ENCODE measurements at regions not wholly inside any gene's neighbourhood (a gene's known extent, or its start where the extent isn't known, plus 50 kb on each side); places are given as distances from the start of the nearest gene placed in this dataset.

GRCh38 chr20:48165401-48165685, 380.1 kb upstream of the SULF2 start:
- Mint-ChIP-seq H3K4me3 (ENCODE audit: low read depth) (no peak overlapping the region), H3K27ac (no peak overlapping the region), H3K9me3 (ENCODE audit: low read depth) (no peaks in the 10 kb centered on the region)

GRCh38 chr20:48164566-48165400, 379.5 kb upstream of the SULF2 start:
- no peaks in the 10 kb centered on the region for H3K36me3 Mint-ChIP-seq (ENCODE audit: insufficient read depth)
- no peak overlapping the region for H3K27ac Mint-ChIP-seq
- H3K9me3 Mint-ChIP-seq (ENCODE audit: low read depth) = no peaks in the 10 kb centered on the region
- peaks cover 7% of the 10 kb centered on the region for H3K27me3 Mint-ChIP-seq
- no peak for TF ChIP-seq CTCF (IDR thresholded peaks at IDR 0.05; ENCODE audit: unreplicated experiment)
- DNase-seq (ENCODE audit: low spot score, unreplicated experiment) = no peak
- H3K4me1 Mint-ChIP-seq (ENCODE audit: low read depth) = peaks cover 5% of the 10 kb centered on the region
- no peak overlapping the region for H3K4me3 Mint-ChIP-seq (ENCODE audit: low read depth)

More at GRCh38 chr20:48165401-48165685, 380.1 kb upstream of the SULF2 start:
- peaks cover 9% of the 10 kb centered on the region for H3K27me3 Mint-ChIP-seq
- peaks cover 5% of the 10 kb centered on the region for H3K4me1 Mint-ChIP-seq (ENCODE audit: low read depth)
- no peak for DNase-seq (ENCODE audit: low spot score, unreplicated experiment)
- TF ChIP-seq CTCF (IDR thresholded peaks at IDR 0.05; ENCODE audit: unreplicated experiment) = no peak
- no peaks in the 10 kb centered on the region for H3K36me3 Mint-ChIP-seq (ENCODE audit: insufficient read depth)

GRCh38 chr20:48164034-48164433, 378.8 kb upstream of the SULF2 start:
- Mint-ChIP-seq H3K36me3 (ENCODE audit: insufficient read depth) (no peaks in the 10 kb centered on the region), H3K4me1 (ENCODE audit: low read depth) (peaks cover 5% of the 10 kb centered on the region), H3K9me3 (ENCODE audit: low read depth) (no peaks in the 10 kb centered on the region), H3K4me3 (ENCODE audit: low read depth) (no peak overlapping the region), H3K27me3 (peaks cover 4% of the 10 kb centered on the region), H3K27ac (no peak overlapping the region)
- no peak for DNase-seq (ENCODE audit: low spot score, unreplicated experiment)
- TF ChIP-seq CTCF (IDR thresholded peaks at IDR 0.05; ENCODE audit: unreplicated experiment) = no peak

- H3K27ac Mint-ChIP-seq = no peak overlapping the region
- no peak for DNase-seq (ENCODE audit: low spot score, unreplicated experiment)
- no peak for TF ChIP-seq CTCF (IDR thresholded peaks at IDR 0.05; ENCODE audit: unreplicated experiment)
- H3K36me3 Mint-ChIP-seq (ENCODE audit: insufficient read depth) = no peaks in the 10 kb centered on the region
- no peak overlapping the region for H3K4me3 Mint-ChIP-seq (ENCODE audit: low read depth)
- H3K9me3 Mint-ChIP-seq (ENCODE audit: low read depth) = no peaks in the 10 kb centered on the region
- peaks cover 5% of the 10 kb centered on the region for H3K4me1 Mint-ChIP-seq (ENCODE audit: low read depth)
- H3K27me3 Mint-ChIP-seq = peaks cover 4% of the 10 kb centered on the region
These were observed 378.2 kb upstream of the SULF2 start for GRCh38 chr20:48163505-48163904.

GRCh38 chr20:48162621-48163020, 377.3 kb upstream of the SULF2 start:
- DNase-seq (ENCODE audit: low spot score, unreplicated experiment) = no peak
- TF ChIP-seq CTCF (IDR thresholded peaks at IDR 0.05; ENCODE audit: unreplicated experiment) = no peak
- peaks cover 4% of the 10 kb centered on the region for H3K27me3 Mint-ChIP-seq
- no peak overlapping the region for H3K27ac Mint-ChIP-seq
- no peaks in the 10 kb centered on the region for H3K36me3 Mint-ChIP-seq (ENCODE audit: insufficient read depth)
- H3K4me3 Mint-ChIP-seq (ENCODE audit: low read depth) = no peak overlapping the region
- peaks cover 4% of the 10 kb centered on the region for H3K4me1 Mint-ChIP-seq (ENCODE audit: low read depth)
- no peaks in the 10 kb centered on the region for H3K9me3 Mint-ChIP-seq (ENCODE audit: low read depth)

Measured in progenitor cell of endocrine pancreas (in vitro differentiated cells).